Activated CD8-positive, alpha-beta T cell treated with anti-CD3 and anti-CD28 coated beads, Interleukin-2, amount 10 ng/mL, durations not matched to agents 7 days and 5 days (primary cell): ENCODE measurements at regions not wholly inside any gene's neighbourhood (a gene's known extent, or its start where the extent isn't known, plus 50 kb on each side); places are given as distances from the start of the nearest gene placed in this dataset.
"Not testable (repeated sequence)": the region's sequence is repeated elsewhere in the genome, so short reads cannot be mapped to it uniquely, and the experiment has no call there.

Source experiments
- ATAC-seq: fragments of 150-1000 bp; cut with Tn5 transposase; one replicate; pipeline ENCODE4 v1.10.0; 2021; ENCODE audit warnings: moderate library complexity
- CTCF ChIA-PET: fragments of 350-600 bp; sonication (Branson Sonifier 250); formaldehyde crosslinking; loops from one replicate; lab custom pipeline; 2021; ENCODE audit warnings: antibody characterized with exemption; lab: Charles Lee
- POLR2A ChIA-PET: fragments of 350-600 bp; sonication (Branson Sonifier 250); formaldehyde crosslinking; loops from one replicate; lab custom pipeline; 2021; ENCODE audit warnings: antibody characterized with exemption; lab: Charles Lee
- DNase-seq: peaks from one replicate; pipeline ENCODE4 v3.0.0-alpha.2; 2020
- H3K27ac Mint-ChIP-seq: one replicate; pipeline ENCODE4 v1.8.0; 2021; ENCODE audit warnings: mild to moderate bottlenecking, mixed read lengths
- H3K27me3 Mint-ChIP-seq: one replicate; pipeline ENCODE4 v1.8.0; 2021; ENCODE audit warnings: low read depth, mixed read lengths
- H3K36me3 Mint-ChIP-seq: one replicate; pipeline ENCODE4 v1.8.0; 2021; ENCODE audit warnings: low read depth, mixed read lengths
- H3K4me1 Mint-ChIP-seq: one replicate; pipeline ENCODE4 v1.8.0; 2021; ENCODE audit warnings: low read depth, mixed read lengths
- H3K4me3 Mint-ChIP-seq: one replicate; pipeline ENCODE4 v1.8.0; 2021; ENCODE audit warnings: mild to moderate bottlenecking, mixed read lengths
- H3K9me3 Mint-ChIP-seq: one replicate; pipeline ENCODE4 v1.8.0; 2022; ENCODE audit warnings: mixed read lengths; ENCODE audit not compliant: insufficient read depth

DNA sequence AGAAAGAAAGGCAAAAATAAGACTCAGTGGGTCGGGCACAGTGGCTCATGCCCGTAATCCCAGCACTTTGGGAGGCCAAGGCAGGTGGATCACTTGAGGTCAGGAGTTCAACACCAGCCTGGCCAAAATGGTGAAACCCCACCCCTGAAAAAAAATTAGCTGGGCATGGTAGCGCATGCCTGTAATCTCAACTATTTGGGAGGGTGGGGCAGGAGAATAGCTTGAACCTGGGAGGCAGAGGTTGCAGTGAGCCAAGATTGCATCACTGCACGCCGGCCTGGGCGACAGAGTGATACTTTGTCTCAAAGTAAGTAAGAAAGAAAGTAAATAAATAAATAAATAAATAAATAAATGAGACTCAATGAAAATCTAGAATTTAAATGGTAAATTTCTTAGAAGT is 145.9 kb upstream of the KRR1 start:
- not testable (repeated sequence) for H3K4me3 Mint-ChIP-seq, H3K36me3 Mint-ChIP-seq, DNase-seq, ATAC-seq, H3K27me3 Mint-ChIP-seq, H3K27ac Mint-ChIP-seq, H3K9me3 Mint-ChIP-seq
- CTCF ChIA-PET = interaction anchor here (1.6 kb wide), 1 partner anchor 374 kb away, joined by 4 read pairs; the partner anchor contains the start of gene PHLDA1
- POLR2A ChIA-PET = interaction anchor here (0.6 kb wide), 1 partner anchor 15 kb away, joined by 3 read pairs; no protein-coding TSS in a partner anchor
- H3K4me1 Mint-ChIP-seq = peaks cover 41% of the 10 kb centered on the region

DNA sequence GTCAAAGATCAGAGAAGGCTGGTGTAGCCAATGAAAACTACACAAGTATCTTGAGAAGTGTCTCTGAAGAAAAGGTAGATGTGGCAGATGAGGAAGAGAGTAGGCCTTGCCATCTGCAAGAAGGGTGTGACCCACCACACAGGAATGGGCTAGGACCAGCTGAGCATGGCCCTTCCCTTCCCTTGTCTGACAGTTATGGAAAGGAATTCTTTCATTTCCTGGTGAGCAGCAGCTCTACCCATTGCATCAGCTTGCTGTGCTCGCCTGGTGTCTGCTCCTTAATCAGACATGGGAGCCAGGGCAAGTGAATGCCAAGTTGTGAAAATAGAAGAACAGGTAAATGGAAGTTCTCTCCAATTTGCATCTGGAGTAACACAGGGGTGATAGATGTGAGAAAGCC is 145.2 kb upstream of the KRR1 start:
- Mint-ChIP-seq H3K4me3 (no peak overlapping the region), H3K27ac (no peak overlapping the region), H3K4me1 (peaks cover 41% of the 10 kb centered on the region), H3K36me3 (peaks cover 4% of the 10 kb centered on the region), H3K27me3 (peaks cover 9% of the 10 kb centered on the region), H3K9me3 (no peaks in the 10 kb centered on the region)
- ATAC-seq (no peak), DNase-seq (no peak)
- POLR2A ChIA-PET = no interaction called here
- CTCF ChIA-PET = no interaction called here

DNA sequence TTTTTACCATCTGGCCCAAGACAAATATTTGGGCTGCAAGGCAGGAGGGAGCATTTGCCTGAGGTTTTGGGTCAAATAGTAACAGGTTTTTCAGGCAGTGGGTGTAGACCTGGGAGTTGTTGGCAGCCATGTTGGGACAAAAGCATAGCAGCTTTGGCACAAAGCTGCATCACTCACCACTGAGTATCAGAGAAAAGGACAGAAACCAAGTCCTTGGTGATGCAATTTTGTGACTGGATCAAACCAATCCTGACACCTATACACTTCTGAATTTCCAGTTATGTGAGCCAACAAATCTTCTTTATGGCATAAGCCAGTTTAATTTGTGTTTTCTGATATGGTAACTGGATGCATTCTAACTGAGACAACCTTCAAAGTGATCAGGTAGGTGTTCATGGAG is 144.8 kb upstream of the KRR1 start:
- Mint-ChIP-seq H3K36me3 (peaks cover 4% of the 10 kb centered on the region), H3K4me1 (peaks cover 41% of the 10 kb centered on the region), H3K4me3 (no peak overlapping the region), H3K27me3 (peaks cover 13% of the 10 kb centered on the region), H3K9me3 (no peaks in the 10 kb centered on the region), H3K27ac (no peak overlapping the region)
- DNase-seq = no peak
- ChIA-PET POLR2A (no interaction called here), CTCF (no interaction called here)
- no peak for ATAC-seq

DNA sequence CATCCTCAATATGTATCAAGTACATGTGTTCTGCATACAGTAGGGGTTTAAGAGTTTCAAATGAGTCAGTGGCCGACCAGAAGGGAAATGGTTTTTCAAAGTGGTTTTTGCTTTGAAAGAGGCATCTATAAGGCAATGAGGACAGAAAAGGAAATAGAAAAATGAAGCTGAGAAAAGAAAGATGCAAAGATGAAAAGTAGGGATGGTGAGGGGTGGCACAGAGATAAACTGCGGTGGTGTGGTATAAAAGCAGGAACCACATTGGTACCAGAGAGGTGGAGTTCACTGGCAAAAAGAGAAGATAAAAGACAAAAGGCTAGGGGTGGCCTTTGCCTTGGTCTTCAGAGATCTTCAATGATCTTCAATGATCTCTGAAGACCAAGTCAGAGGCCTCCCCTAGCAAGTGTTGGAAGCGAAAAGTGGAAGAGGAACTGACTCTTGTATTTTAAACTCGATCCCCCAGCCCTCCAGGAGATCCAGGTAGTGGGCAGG is 144.0 kb upstream of the KRR1 start:
- peak; percentile 65 for ATAC-seq
- no peak overlapping the region for H3K4me3 Mint-ChIP-seq
- POLR2A ChIA-PET = interaction anchor here (1.2 kb wide), 1 partner anchor 376 kb away, joined by 6 read pairs; no protein-coding TSS in a partner anchor

GRCh38 chr12:75651342-75651695 is 139.9 kb upstream of the KRR1 start:
- Mint-ChIP-seq H3K9me3 (no peaks in the 10 kb centered on the region), H3K36me3 (peaks cover 4% of the 10 kb centered on the region), H3K4me3 (no peak overlapping the region), H3K27ac (no peak overlapping the region), H3K4me1 (peaks cover 26% of the 10 kb centered on the region), H3K27me3 (peaks cover 30% of the 10 kb centered on the region)
- ChIA-PET CTCF (interaction anchor here (3.6 kb wide), 1 partner anchor 10 kb away, joined by 13 read pairs; no protein-coding TSS in a partner anchor), POLR2A (no interaction called here)
- DNase-seq = no peak
- ATAC-seq = no peak

More for the DNA sequence above, 144.0 kb upstream of the KRR1 start:
- H3K36me3 Mint-ChIP-seq = peaks cover 4% of the 10 kb centered on the region
- peaks cover 41% of the 10 kb centered on the region for H3K4me1 Mint-ChIP-seq
- CTCF ChIA-PET = interaction anchor here (1.9 kb wide), 1 partner anchor 14 kb away, joined by 7 read pairs; no protein-coding TSS in a partner anchor
- no peaks in the 10 kb centered on the region for H3K9me3 Mint-ChIP-seq
- H3K27ac Mint-ChIP-seq = peak overlapping the region; percentile 78
- H3K27me3 Mint-ChIP-seq = peaks cover 17% of the 10 kb centered on the region
- peak; percentile 58 for DNase-seq

DNA sequence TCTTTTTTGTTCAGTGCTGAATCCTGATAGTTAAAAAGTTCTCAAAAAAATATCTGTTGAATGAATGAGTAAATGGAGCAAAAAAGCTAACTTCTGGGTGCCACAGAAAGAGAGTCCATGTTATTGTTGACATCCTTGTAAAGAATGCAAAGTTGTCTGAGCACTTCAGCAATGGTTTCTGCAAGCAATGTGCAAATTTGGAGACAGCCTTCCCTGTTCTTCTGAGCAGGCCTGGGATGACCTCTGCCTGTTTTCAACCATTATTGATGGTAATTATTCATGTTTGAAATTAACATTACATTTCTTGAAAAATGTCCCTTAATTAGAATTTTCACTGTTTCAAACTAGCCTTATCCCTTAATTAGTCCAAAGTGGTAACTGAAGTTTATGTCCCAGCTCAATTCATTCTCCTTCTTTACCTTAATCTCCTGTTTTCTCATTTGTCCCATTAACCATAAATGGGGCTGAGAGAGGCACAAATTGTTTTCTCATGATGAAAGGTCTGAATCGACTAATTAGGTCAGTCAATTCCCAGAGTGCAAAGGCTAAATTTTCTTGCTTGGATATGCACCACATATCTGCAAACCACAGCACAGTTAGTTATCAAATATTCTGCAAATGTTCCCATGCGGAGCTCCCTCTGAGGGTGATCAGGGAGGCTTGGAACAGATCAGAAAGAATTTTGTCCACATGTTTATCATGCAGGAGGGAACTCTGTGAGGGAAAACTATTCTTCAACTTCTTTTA is 139.4 kb upstream of the KRR1 start:
- DNase-seq (no peak), ATAC-seq (no peak)
- ChIA-PET CTCF (interaction anchor here (3.6 kb wide), 1 partner anchor 10 kb away, joined by 13 read pairs; no protein-coding TSS in a partner anchor), POLR2A (no interaction called here)
- H3K9me3 Mint-ChIP-seq = no peaks in the 10 kb centered on the region
- peaks cover 4% of the 10 kb centered on the region for H3K36me3 Mint-ChIP-seq
- peaks cover 30% of the 10 kb centered on the region for H3K27me3 Mint-ChIP-seq
- peaks cover 21% of the 10 kb centered on the region for H3K4me1 Mint-ChIP-seq
- H3K4me3 Mint-ChIP-seq = no peak overlapping the region
- H3K27ac Mint-ChIP-seq = no peak overlapping the region

DNA sequence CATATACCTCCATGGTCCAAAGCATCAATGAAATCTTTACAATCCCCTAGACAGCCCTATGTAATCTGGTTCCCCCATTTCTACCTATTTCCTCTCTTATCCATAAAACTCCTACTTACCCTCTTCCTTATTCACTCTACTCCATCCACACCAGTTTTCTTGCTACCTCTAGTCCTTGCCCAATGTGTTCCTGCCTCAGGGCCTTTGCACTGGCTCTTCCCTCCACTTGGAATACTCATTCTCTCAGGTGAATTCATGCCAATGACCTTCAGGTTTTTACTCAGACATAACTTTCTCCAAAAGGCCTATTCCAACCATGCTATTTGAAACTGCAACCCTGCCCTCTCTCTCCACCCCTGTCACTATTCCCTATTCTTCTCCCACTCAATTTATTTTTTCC is 138.7 kb upstream of the KRR1 start:
- no peaks in the 10 kb centered on the region for H3K9me3 Mint-ChIP-seq
- ChIA-PET CTCF (interaction anchor here (3.6 kb wide), 1 partner anchor 9 kb away, joined by 13 read pairs; no protein-coding TSS in a partner anchor), POLR2A (no interaction called here)
- H3K4me1 Mint-ChIP-seq = peaks cover 16% of the 10 kb centered on the region
- peaks cover 5% of the 10 kb centered on the region for H3K36me3 Mint-ChIP-seq
- H3K27ac Mint-ChIP-seq = no peak overlapping the region
- ATAC-seq = no peak
- peaks cover 33% of the 10 kb centered on the region for H3K27me3 Mint-ChIP-seq
- H3K4me3 Mint-ChIP-seq = no peak overlapping the region
- no peak for DNase-seq

GRCh38 chr12:75648856-75649255 is 137.4 kb upstream of the KRR1 start:
- ATAC-seq (no peak), DNase-seq (no peak)
- Mint-ChIP-seq H3K4me3 (no peak overlapping the region), H3K27me3 (peaks cover 37% of the 10 kb centered on the region), H3K4me1 (peaks cover 8% of the 10 kb centered on the region), H3K36me3 (peaks cover 6% of the 10 kb centered on the region), H3K27ac (no peak overlapping the region), H3K9me3 (no peaks in the 10 kb centered on the region)
- ChIA-PET CTCF (no interaction called here), POLR2A (no interaction called here)

GRCh38 chr12:75646329-75647210 is 135.2 kb upstream of the KRR1 start:
- H3K4me3 Mint-ChIP-seq = no peak overlapping the region
- DNase-seq = no peak

GRCh38 chr12:75644472-75645072 is 133.2 kb upstream of the KRR1 start:
- POLR2A ChIA-PET = no interaction called here
- H3K27me3 Mint-ChIP-seq = peaks cover 14% of the 10 kb centered on the region
- ATAC-seq (no peak), DNase-seq (no peak)
- H3K36me3 Mint-ChIP-seq = peaks cover 3% of the 10 kb centered on the region
- H3K4me3 Mint-ChIP-seq = no peak overlapping the region
- H3K9me3 Mint-ChIP-seq = no peaks in the 10 kb centered on the region
- no peak overlapping the region for H3K27ac Mint-ChIP-seq
- peaks cover 31% of the 10 kb centered on the region for H3K4me1 Mint-ChIP-seq
- CTCF ChIA-PET = no interaction called here

More at GRCh38 chr12:75646329-75647210, 135.2 kb upstream of the KRR1 start:
- peaks cover 26% of the 10 kb centered on the region for H3K27me3 Mint-ChIP-seq
- H3K9me3 Mint-ChIP-seq = no peaks in the 10 kb centered on the region
- ChIA-PET POLR2A (interaction anchor here (0.8 kb wide), 1 partner anchor 15 kb away, joined by 3 read pairs; no protein-coding TSS in a partner anchor), CTCF (interaction anchor here (1.0 to 1.1 kb wide), 2 partner anchors 385 to 390 kb away, joined by 3 read pairs; partner anchors contain the start of gene PHLDA1)
- H3K36me3 Mint-ChIP-seq = peaks cover 3% of the 10 kb centered on the region
- ATAC-seq = no peak
- H3K27ac Mint-ChIP-seq = no peak overlapping the region
- H3K4me1 Mint-ChIP-seq = peaks cover 15% of the 10 kb centered on the region

GRCh38 chr12:75643119-75643518 is 131.7 kb upstream of the KRR1 start:
- POLR2A ChIA-PET, DNase-seq, H3K27ac Mint-ChIP-seq, ATAC-seq, H3K36me3 Mint-ChIP-seq, H3K9me3 Mint-ChIP-seq, H3K4me3 Mint-ChIP-seq: not testable (repeated sequence)
- Mint-ChIP-seq H3K4me1 (peaks cover 35% of the 10 kb centered on the region), H3K27me3 (peaks cover 13% of the 10 kb centered on the region)
- CTCF ChIA-PET = interaction anchor here (0.6 kb wide), 1 partner anchor 394 kb away, joined by 3 read pairs; no protein-coding TSS in a partner anchor
